ENCODE measurements at regions not wholly inside any gene's neighbourhood (a gene's known extent, or its start where the extent isn't known, plus 50 kb on each side); places are given as distances from the start of the nearest gene placed in this dataset.

DNA sequence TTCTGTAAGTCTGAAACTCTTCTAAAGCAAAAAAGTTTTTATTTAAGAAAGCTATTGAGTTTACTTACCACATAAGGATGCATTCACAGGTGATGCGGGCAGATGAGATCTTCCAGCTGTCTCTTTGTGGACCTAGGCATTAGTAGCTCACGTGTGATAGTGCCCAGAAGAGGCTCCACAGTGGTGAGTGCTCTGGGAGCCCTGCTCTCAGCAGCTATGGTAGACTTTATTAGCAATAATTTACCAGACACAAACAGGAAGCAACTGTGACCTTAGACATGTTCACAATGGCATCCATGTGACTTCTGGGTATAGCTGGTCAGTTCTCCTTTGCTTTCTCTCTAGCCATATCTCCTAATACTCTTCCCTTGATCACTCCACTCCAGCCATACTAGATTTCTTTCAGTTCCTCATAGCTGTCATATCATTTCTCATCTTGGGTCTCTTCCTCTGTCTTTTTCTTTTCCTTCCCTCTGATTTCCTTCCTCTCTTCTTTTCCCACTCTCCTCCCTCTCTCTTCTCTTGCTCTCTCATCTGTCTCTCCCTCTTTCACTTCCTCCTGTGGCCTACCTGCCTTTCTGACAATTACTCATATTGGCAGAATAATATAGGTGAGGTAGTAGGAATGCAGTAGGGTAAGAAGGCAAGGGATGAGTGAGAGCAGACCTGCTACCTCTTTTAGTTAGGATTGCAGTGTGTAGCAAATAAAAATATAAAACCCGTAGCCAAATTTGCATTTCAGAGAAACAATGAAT is 75.2 kb upstream of the SCAF11 start:
- CTCF ChIA-PET: interaction anchor here (1.2 kb wide), 1 partner anchor 16 kb away, joined by 3 read pairs; no protein-coding TSS in a partner anchor
- intact Hi-C loops (cut with micrococcal nuclease): no loop called here

More for the DNA sequence above, 75.2 kb upstream of the SCAF11 start:
- no peak overlapping the region for H3K4me2 ChIP-seq (ENCODE audit: insufficient read depth, low read length)
- no peaks in the 10 kb centered on the region for H3K9me3 ChIP-seq (replicated peaks; ENCODE audit: control insufficient read depth, insufficient read depth, low read length)
- BruUV-seq (replicated peaks): no TSS peak
- no peaks in the 10 kb centered on the region for H4K20me1 ChIP-seq (replicated peaks; ENCODE audit: control insufficient read depth, extremely low read depth, insufficient read depth, low read length)
- no peaks in the 10 kb centered on the region for H3K36me3 ChIP-seq (ENCODE audit: control insufficient read depth in 2 of 2, extremely low read depth in 1 of 2, insufficient read depth in 2 of 2, low read length in 2 of 2)
- peaks cover 4 to 7% of the 10 kb centered on the region in 2 experiments for H3K27me3 ChIP-seq (ENCODE audit: control insufficient read depth in 2 of 2, insufficient read depth in 2 of 2, low read length in 2 of 2)
- H3K9ac ChIP-seq (replicated peaks; ENCODE audit: extremely low read depth, insufficient read depth, low read length): no peak overlapping the region
- no peak for TF ChIP-seq EZH2 (IDR thresholded peaks at IDR 0.05; ENCODE audit: borderline replicate concordance, low read depth, low read length, severe bottlenecking)
- TF ChIP-seq FOS (IDR thresholded peaks at IDR 0.05; ENCODE audit: borderline replicate concordance, insufficient read depth, low read length): no peak
- no peak for TF ChIP-seq POLR2AphosphoS5 (IDR thresholded peaks at IDR 0.05; ENCODE audit: insufficient read depth, low read depth, low read length)
- TF ChIP-seq MYC (IDR thresholded peaks at IDR 0.05; ENCODE audit: low read depth, low read length): no peak
- TF ChIP-seq, protein P1, sequence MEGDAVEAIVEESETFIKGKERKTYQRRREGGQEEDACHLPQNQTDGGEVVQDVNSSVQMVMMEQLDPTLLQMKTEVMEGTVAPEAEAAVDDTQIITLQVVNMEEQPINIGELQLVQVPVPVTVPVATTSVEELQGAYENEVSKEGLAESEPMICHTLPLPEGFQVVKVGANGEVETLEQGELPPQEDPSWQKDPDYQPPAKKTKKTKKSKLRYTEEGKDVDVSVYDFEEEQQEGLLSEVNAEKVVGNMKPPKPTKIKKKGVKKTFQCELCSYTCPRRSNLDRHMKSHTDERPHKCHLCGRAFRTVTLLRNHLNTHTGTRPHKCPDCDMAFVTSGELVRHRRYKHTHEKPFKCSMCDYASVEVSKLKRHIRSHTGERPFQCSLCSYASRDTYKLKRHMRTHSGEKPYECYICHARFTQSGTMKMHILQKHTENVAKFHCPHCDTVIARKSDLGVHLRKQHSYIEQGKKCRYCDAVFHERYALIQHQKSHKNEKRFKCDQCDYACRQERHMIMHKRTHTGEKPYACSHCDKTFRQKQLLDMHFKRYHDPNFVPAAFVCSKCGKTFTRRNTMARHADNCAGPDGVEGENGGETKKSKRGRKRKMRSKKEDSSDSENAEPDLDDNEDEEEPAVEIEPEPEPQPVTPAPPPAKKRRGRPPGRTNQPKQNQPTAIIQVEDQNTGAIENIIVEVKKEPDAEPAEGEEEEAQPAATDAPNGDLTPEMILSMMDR (IDR thresholded peaks at IDR 0.05; ENCODE audit: extremely low read depth in 1 of 2, insufficient read depth in 1 of 2, low read depth in 1 of 2, low read length in 2 of 2): no peak
- TF ChIP-seq GATA2 (IDR thresholded peaks at IDR 0.05; ENCODE audit: insufficient read depth, insufficient read length, low read depth, low read length): no peak
- TF ChIP-seq POLR2A (IDR thresholded peaks at IDR 0.05; ENCODE audit: low read depth, low read length): no peak
- TF ChIP-seq JUN (IDR thresholded peaks at IDR 0.05; ENCODE audit: borderline replicate concordance, insufficient read depth, insufficient read length, low read depth): no peak
- TF ChIP-seq, protein P2, sequence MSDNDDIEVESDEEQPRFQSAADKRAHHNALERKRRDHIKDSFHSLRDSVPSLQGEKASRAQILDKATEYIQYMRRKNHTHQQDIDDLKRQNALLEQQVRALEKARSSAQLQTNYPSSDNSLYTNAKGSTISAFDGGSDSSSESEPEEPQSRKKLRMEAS (IDR thresholded peaks at IDR 0.05; ENCODE audit: insufficient read depth, insufficient read length): no peak
- no peaks in the 10 kb centered on the region for H3K79me2 ChIP-seq (ENCODE audit: control insufficient read depth, insufficient read depth, low read length)
- FAIRE-seq (no peak), DNase-seq (ENCODE audit: low read depth, low spot score) (no peak)
- H2AFZ ChIP-seq (ENCODE audit: low read depth, low read length): no peak overlapping the region
- H3K27ac ChIP-seq (ENCODE audit: insufficient read depth, low read depth, low read length): no peak overlapping the region
- no peak overlapping the region for H3K4me3 ChIP-seq (replicated peaks in 1 of 3; ENCODE audit: insufficient read depth in 1 of 3, low read depth in 1 of 3, low read length in 3 of 3)
- H3K4me1 ChIP-seq (ENCODE audit: control insufficient read depth, extremely low read depth, insufficient read depth, low read length): no peaks in the 10 kb centered on the region
- H3K9me1 ChIP-seq (replicated peaks; ENCODE audit: control insufficient read depth, extremely low read depth, insufficient read depth, low read length): no peaks in the 10 kb centered on the region
- dilution Hi-C loops (cut with MboI; ENCODE audit: extremely low pct_ligation_motif_present, low sequenced_read_pairs): no loop called here
- POLR2A ChIA-PET: no interaction called here

All from endothelial cell of umbilical vein (primary cell).